ENCODE measurements at regions not wholly inside any gene's neighbourhood (a gene's known extent, or its start where the extent isn't known, plus 50 kb on each side); places are given as distances from the start of the nearest gene placed in this dataset.

- Histone ChIP-seq H3K4me2 (ENCODE audit: insufficient read depth, insufficient read length, low read length) (no peak overlapping the region), H4K91ac (ENCODE audit: insufficient read length, low read depth, low read length) (no peak overlapping the region), H3K14ac (ENCODE audit: insufficient read depth, low read length) (no peak overlapping the region), H2BK120ac (ENCODE audit: low read depth, low read length, poor library complexity, severe bottlenecking) (no peak overlapping the region), H2BK20ac (ENCODE audit: low read depth, low read length, poor library complexity, severe bottlenecking) (no peak overlapping the region), H2BK15ac (ENCODE audit: low read depth, low read length) (no peak overlapping the region), H3K4me1 (ENCODE audit: insufficient read depth, low read length) (no peaks in the 10 kb centered on the region; the same call in 1 of the 2 replicates), H3K9ac (ENCODE audit: extremely low read depth, insufficient read length, low read length) (no peak overlapping the region), H3K23me2 (ENCODE audit: insufficient read length, low read depth, low read length, poor library complexity, severe bottlenecking) (no peaks in the 10 kb centered on the region), H4K5ac (ENCODE audit: insufficient read length, low read depth, low read length) (no peak overlapping the region), H3T11ph (ENCODE audit: low read length) (no peak overlapping the region), H3K27ac (ENCODE audit: insufficient read length, low read depth, low read length) (no peak overlapping the region), H3K27me3 (ENCODE audit: insufficient read depth, low read length) (no peaks in the 10 kb centered on the region), H4K20me1 (ENCODE audit: control insufficient read depth, insufficient read depth, insufficient read length) (no peaks in the 10 kb centered on the region), H3K23ac (ENCODE audit: insufficient read length, low read depth, low read length) (no peak overlapping the region), H2AFZ (ENCODE audit: low read length) (no peak overlapping the region), H2BK12ac (ENCODE audit: insufficient read length, low read depth, low read length) (no peak overlapping the region), H3K79me2 (ENCODE audit: insufficient read depth, low read length) (no peaks in the 10 kb centered on the region), H3K18ac (ENCODE audit: insufficient read length, low read depth, low read length) (no peak overlapping the region), H3K9me3 (ENCODE audit: control insufficient read depth, low read depth, low read length) (no peaks in the 10 kb centered on the region), H3K56ac (ENCODE audit: insufficient read length, low read depth, low read length) (no peak overlapping the region), H4K8ac (replicated peaks; ENCODE audit: insufficient read length, low read depth, low read length) (no peak overlapping the region), H2BK5ac (ENCODE audit: insufficient read length, low read length) (no peak overlapping the region), H3K4ac (ENCODE audit: low read depth, low read length) (no peak overlapping the region), H3K79me1 (ENCODE audit: insufficient read depth, low read depth, low read length, poor library complexity, severe bottlenecking) (no peaks in the 10 kb centered on the region), H2AK5ac (ENCODE audit: insufficient read length, low read length) (no peak overlapping the region)
- DNase-seq = no peak
- no peak overlapping the region for H3K27ac Mint-ChIP-seq
- H3K9me3 Mint-ChIP-seq = peaks cover 13 to 21% of the 10 kb centered on the region in 2 experiments
- no peak for TF ChIP-seq CTCF (conservative IDR thresholded peaks at IDR 0.05)
- peaks cover 3% of the 10 kb centered on the region; the same call in 1 of the 2 replicates for H3K27me3 Mint-ChIP-seq (ENCODE audit: low read depth)
- H3K4me1 Mint-ChIP-seq = peaks cover 4 to 13% of the 10 kb centered on the region in 2 experiments; a peak in 2 of 4 replicates
- WGBS (ENCODE audit: extremely low coverage, insufficient read length, low lambda C conversion rate) = no CpG with 5 or more reads among the region's 1 CpG
- no peak overlapping the region for H3K4me3 Mint-ChIP-seq
- peaks cover 2 to 16% (median 3%) of the 10 kb centered on the region in 3 experiments; a peak in 4 of 7 replicates for H3K36me3 Mint-ChIP-seq (ENCODE audit: insufficient read depth in 1 of 3, low read depth in 3 of 3)
Measured at GRCh38 chr4:57460967-57461366, 350.8 kb upstream of the IGFBP7 start.
